ENCODE measurements at regions not wholly inside any gene's neighbourhood (a gene's known extent, or its start where the extent isn't known, plus 50 kb on each side); places are given as distances from the start of the nearest gene placed in this dataset.

DNA sequence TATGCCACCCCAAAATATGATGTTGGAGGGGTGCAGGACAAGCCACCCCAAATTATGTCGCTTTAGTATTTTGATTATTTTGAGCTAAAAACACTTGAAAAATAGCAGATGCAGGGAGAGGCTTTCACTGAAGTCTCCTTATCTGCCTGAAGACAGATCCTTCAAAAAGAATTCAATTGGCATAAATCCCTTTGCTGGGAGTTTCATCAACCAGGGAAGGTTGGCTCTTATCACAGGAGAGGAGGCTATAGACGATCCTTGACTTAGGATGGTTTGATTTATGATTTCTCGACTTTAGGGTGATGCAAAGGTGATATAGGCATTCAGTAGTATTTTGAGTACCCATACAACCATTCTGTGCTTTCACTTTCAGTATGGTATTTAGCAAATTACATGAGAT, 97.8 kb upstream of the CAMK1G start:
- TF ChIP-seq, protein P1, sequence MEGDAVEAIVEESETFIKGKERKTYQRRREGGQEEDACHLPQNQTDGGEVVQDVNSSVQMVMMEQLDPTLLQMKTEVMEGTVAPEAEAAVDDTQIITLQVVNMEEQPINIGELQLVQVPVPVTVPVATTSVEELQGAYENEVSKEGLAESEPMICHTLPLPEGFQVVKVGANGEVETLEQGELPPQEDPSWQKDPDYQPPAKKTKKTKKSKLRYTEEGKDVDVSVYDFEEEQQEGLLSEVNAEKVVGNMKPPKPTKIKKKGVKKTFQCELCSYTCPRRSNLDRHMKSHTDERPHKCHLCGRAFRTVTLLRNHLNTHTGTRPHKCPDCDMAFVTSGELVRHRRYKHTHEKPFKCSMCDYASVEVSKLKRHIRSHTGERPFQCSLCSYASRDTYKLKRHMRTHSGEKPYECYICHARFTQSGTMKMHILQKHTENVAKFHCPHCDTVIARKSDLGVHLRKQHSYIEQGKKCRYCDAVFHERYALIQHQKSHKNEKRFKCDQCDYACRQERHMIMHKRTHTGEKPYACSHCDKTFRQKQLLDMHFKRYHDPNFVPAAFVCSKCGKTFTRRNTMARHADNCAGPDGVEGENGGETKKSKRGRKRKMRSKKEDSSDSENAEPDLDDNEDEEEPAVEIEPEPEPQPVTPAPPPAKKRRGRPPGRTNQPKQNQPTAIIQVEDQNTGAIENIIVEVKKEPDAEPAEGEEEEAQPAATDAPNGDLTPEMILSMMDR (tag by site-specific recombination; IDR thresholded peaks at IDR 0.05): no peak
- TF ChIP-seq ZNF629 (tag by site-specific recombination; IDR thresholded peaks at IDR 0.05) (no peak), ZNF621 (tag by site-specific recombination; IDR thresholded peaks at IDR 0.05) (no peak), ZNF600 (tag by site-specific recombination; IDR thresholded peaks at IDR 0.05) (no peak), ZNF776 (tag by site-specific recombination; IDR thresholded peaks at IDR 0.05; ENCODE audit: borderline replicate concordance) (no peak), ZNF274 (IDR thresholded peaks at IDR 0.05; ENCODE audit: low read length) (no peak), ZNF274 (tag by site-specific recombination; IDR thresholded peaks at IDR 0.05; ENCODE audit: borderline replicate concordance) (no peak)
- TF ChIP-seq, protein P2, sequence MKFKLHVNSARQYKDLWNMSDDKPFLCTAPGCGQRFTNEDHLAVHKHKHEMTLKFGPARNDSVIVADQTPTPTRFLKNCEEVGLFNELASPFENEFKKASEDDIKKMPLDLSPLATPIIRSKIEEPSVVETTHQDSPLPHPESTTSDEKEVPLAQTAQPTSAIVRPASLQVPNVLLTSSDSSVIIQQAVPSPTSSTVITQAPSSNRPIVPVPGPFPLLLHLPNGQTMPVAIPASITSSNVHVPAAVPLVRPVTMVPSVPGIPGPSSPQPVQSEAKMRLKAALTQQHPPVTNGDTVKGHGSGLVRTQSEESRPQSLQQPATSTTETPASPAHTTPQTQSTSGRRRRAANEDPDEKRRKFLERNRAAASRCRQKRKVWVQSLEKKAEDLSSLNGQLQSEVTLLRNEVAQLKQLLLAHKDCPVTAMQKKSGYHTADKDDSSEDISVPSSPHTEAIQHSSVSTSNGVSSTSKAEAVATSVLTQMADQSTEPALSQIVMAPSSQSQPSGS (tag by site-specific recombination; IDR thresholded peaks at IDR 0.05; ENCODE audit: low read depth): no peak
